Gastroesophageal sphincter (tissue), 4 donors: ENCODE measurements at regions not wholly inside any gene's neighbourhood (a gene's known extent, or its start where the extent isn't known, plus 50 kb on each side); places are given as distances from the start of the nearest gene placed in this dataset.
"Not testable (repeated sequence)": the region's sequence is repeated elsewhere in the genome, so short reads cannot be mapped to it uniquely, and the experiment has no call there.

Experiments used
- ATAC-seq: fragments of 150-250 bp; one replicate; pipeline ENCODE4 v1.9.1; 2016; ENCODE audit warnings: mild to moderate bottlenecking, moderate library complexity
- H3K27ac ChIP-seq, 4 donors: fragments of 200-600 bp; sonication (generic) in 3 of 4; 1 replicate in 3 of 4; 2 replicates in 1 of 4; pipeline ENCODE4 v1.5.1; 2016 to 2019
- H3K27me3 ChIP-seq: fragments of 200-600 bp; sonication (generic); one replicate; pipeline ENCODE4 v1.5.1; 2019
- H3K36me3 ChIP-seq, 2 donors: fragments of 200-600 bp; sonication (generic); one replicate each; pipeline ENCODE4 v1.5.1; 2019; ENCODE audit warnings: control low read depth in 1 of 2
- H3K4me1 ChIP-seq, 3 donors: fragments of 200-600 bp; sonication (generic); 1 replicate in 2 of 3; 2 replicates in 1 of 3; pipeline ENCODE4 v1.5.1; 2016 to 2019; ENCODE audit warnings: control low read depth in 2 of 3
- H3K4me3 ChIP-seq, 2 donors: fragments of 200-600 bp; sonication (generic); one replicate each; pipeline ENCODE4 v1.5.1; 2019; ENCODE audit warnings: mild to moderate bottlenecking in 1 of 2, moderate library complexity in 1 of 2
- H3K9me3 ChIP-seq, 3 donors: fragments of 200-600 bp; sonication (generic); one replicate each; pipeline ENCODE4 v1.5.1; 2017 to 2019; ENCODE audit warnings: control low read depth in 2 of 3
- CTCF ChIP-seq, 4 experiments: fragments of 200-600 bp in 2 of 4; fragments of 450-650 bp in 2 of 4; sonication (generic) in 1 of 4; IDR thresholded peaks; one replicate each; pipeline ENCODE4 v1.5.1; 2017 to 2019; ENCODE audit warnings: antibody characterized with exemption in 4 of 4, mild to moderate bottlenecking in 2 of 4, moderate library complexity in 2 of 4
- EP300 ChIP-seq: sonication (generic); formaldehyde crosslinking; IDR thresholded peaks from one replicate; pipeline ENCODE4 v1.6.1; 2017; ENCODE audit warnings: antibody characterized with exemption, mild to moderate bottlenecking
- POLR2A ChIP-seq, 2 donors: fragments of 450-650 bp; IDR thresholded peaks; one replicate each; pipeline ENCODE4 v1.6.1; 2017; ENCODE audit warnings: antibody characterized with exemption in 2 of 2, mild to moderate bottlenecking in 2 of 2, moderate library complexity in 1 of 2
- POLR2AphosphoS5 ChIP-seq: sonication (generic); formaldehyde crosslinking; IDR thresholded peaks from one replicate; pipeline ENCODE4 v1.6.1; 2017; ENCODE audit warnings: antibody characterized with exemption
- WGBS, 2 donors: methylation state at CpG; one replicate each; pipeline ENCODE4 v1.1.5; 2018; ENCODE audit warnings: low coverage in 1 of 2; 5-methylcytosine and 5-hydroxymethylcytosine counted together

DNA sequence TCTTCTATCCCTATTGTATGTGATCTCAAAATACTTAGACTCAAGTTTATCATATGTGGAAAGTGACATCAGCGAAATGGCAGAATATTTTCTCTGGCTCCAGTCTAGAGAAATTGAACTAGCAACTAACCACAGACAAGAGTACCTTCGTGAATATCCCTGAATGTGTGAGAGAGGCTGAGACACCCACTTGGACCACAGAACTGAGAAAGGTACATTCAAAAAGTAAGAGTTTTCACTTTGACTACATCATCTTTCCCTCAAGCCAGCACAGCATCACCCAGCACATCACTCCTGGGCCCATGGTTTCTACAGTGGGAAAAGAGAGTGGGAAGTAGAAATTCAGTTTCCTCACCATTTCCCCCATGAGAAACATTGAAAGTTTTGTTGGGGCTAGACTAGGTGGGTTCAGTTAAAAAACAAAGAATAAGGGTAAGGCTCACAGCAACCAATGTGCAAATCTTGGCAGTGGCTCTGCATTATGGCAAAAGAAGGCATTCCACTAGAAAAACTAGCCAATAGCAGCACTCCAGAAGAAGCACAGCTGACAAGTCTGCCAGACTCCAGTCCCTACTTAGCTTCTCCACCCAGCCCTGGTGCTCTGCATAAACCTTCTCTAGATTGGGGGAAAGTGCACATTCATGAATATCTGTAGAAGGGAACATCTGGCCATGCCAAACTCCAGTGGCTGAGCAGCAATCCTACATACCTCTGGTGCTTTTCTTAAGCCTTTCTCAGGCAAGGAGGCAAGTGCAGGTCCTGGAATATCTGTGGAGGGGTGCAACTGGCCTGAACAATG is 225.6 kb upstream of the VLDLR start:
- Histone ChIP-seq H3K27ac (no peak overlapping the region), H3K36me3 (no peaks in the 10 kb centered on the region), H3K9me3 (peaks cover 0 to 4% (median 0%) of the 10 kb centered on the region in 3 donors), H3K27me3 (no peaks in the 10 kb centered on the region), H3K4me3 (no peak overlapping the region), H3K4me1 (no peaks in the 10 kb centered on the region)
- no peak for TF ChIP-seq POLR2AphosphoS5
- TF ChIP-seq POLR2A (IDR thresholded peaks at IDR 0.05): no peak
- TF ChIP-seq CTCF (IDR thresholded peaks at IDR 0.05): no peak
- TF ChIP-seq EP300: no peak
- 74 to 94% methylated on average over 2 of the region's 2 CpGs for WGBS, 2 donors
- ATAC-seq: no peak

GRCh38 chr9:2396622-2397285 is 224.8 kb upstream of the VLDLR start:
- Histone ChIP-seq H3K27ac (no peak overlapping the region), H3K36me3 (no peaks in the 10 kb centered on the region), H3K4me3 (no peak overlapping the region), H3K9me3 (peaks cover 0 to 4% (median 0%) of the 10 kb centered on the region in 3 donors), H3K27me3 (no peaks in the 10 kb centered on the region), H3K4me1 (no peaks in the 10 kb centered on the region)
- WGBS, 2 donors: no CpG with 5 or more reads among the region's 1 CpG
- TF ChIP-seq POLR2AphosphoS5: no peak
- TF ChIP-seq CTCF (IDR thresholded peaks at IDR 0.05): no peak
- no peak for TF ChIP-seq POLR2A (IDR thresholded peaks at IDR 0.05)
- no peak for TF ChIP-seq EP300
- ATAC-seq: no peak

GRCh38 chr9:2397875-2398274 is 223.7 kb upstream of the VLDLR start:
- not testable (repeated sequence) for H3K4me1 ChIP-seq, H3K4me3 ChIP-seq, H3K36me3 ChIP-seq, H3K27ac ChIP-seq, H3K27me3 ChIP-seq, H3K9me3 ChIP-seq, ATAC-seq

GRCh38 chr9:2401746-2402145 is 219.8 kb upstream of the VLDLR start:
- not testable (repeated sequence) for H3K4me1 ChIP-seq, ATAC-seq, H3K27me3 ChIP-seq, H3K27ac ChIP-seq, H3K36me3 ChIP-seq, H3K4me3 ChIP-seq
- peaks cover 0 to 19% (median 0%) of the 10 kb centered on the region in 3 donors for H3K9me3 ChIP-seq
- WGBS, 2 donors: 40 to 58% methylated on average over 3 of the region's 3 CpGs

DNA sequence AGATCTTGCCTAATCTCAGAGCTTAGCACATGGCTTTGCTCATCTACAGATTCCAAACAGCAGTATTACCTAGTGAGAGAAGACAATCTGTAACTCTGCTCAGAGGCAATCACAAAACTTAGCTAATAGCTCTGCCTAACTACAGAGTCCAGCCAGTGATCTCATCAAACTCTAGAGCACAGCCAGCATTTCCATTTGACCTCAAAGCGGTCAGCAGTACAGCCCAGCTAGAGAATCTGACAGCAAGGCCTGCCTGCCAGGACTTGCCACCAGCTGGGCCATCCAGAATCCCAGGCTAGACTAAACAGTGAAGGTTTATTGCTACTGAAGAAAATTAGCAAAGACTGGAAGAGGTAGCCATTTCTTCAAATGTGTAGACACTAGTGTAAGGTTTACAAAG is 217.9 kb upstream of the VLDLR start:
- no peak overlapping the region for H3K27ac ChIP-seq
- peaks cover 0 to 19% (median 0%) of the 10 kb centered on the region in 3 donors for H3K9me3 ChIP-seq
- H3K27me3 ChIP-seq: no peaks in the 10 kb centered on the region
- TF ChIP-seq POLR2A (IDR thresholded peaks at IDR 0.05) (no peak), POLR2AphosphoS5 (no peak), EP300 (no peak), CTCF (IDR thresholded peaks at IDR 0.05) (no peak)
- no peaks in the 10 kb centered on the region for H3K36me3 ChIP-seq
- no peak for ATAC-seq
- WGBS, 2 donors: no CpG with 5 or more reads among the region's 1 CpG
- no peaks in the 10 kb centered on the region for H3K4me1 ChIP-seq
- H3K4me3 ChIP-seq: no peak overlapping the region

- 80% methylated on average over 6 of the region's 12 CpGs; no CpG with 5 or more reads in 1 of the 2 donors for WGBS, 2 donors
- no peak for ATAC-seq
- TF ChIP-seq POLR2AphosphoS5 (no peak), EP300 (no peak), CTCF (IDR thresholded peaks at IDR 0.05) (no peak), POLR2A (IDR thresholded peaks at IDR 0.05) (no peak)
Observed at GRCh38 chr9:2406252-2406651, 215.3 kb upstream of the VLDLR start.

More at GRCh38 chr9:2406252-2406651, 215.3 kb upstream of the VLDLR start:
- H3K27me3 ChIP-seq: no peaks in the 10 kb centered on the region
- H3K36me3 ChIP-seq: no peaks in the 10 kb centered on the region
- H3K27ac ChIP-seq: no peak overlapping the region
- no peaks in the 10 kb centered on the region for H3K4me1 ChIP-seq
- H3K4me3 ChIP-seq: no peak overlapping the region
- H3K9me3 ChIP-seq: peaks cover 0 to 14% (median 0%) of the 10 kb centered on the region in 3 donors
